ENCODE measurements at regions not wholly inside any gene's neighbourhood (a gene's known extent, or its start where the extent isn't known, plus 50 kb on each side); places are given as distances from the start of the nearest gene placed in this dataset.

GRCh38 chr13:106810069-106810468, 242.1 kb upstream of the ARGLU1 start:
- TF ChIP-seq CTCF (IDR thresholded peaks at IDR 0.05; ENCODE audit: insufficient read depth, low read length, poor library complexity, severe bottlenecking): no peak
- H3K4me3 ChIP-seq (replicated peaks; ENCODE audit: low read depth, low read length): no peak overlapping the region

GRCh38 chr13:106804991-106805390, 237.1 kb upstream of the ARGLU1 start:
- H3K27me3 ChIP-seq (replicated peaks; ENCODE audit: control insufficient read depth, insufficient read depth, low read length): no peaks in the 10 kb centered on the region
- no peaks in the 10 kb centered on the region for H3K36me3 ChIP-seq (ENCODE audit: control insufficient read depth, insufficient read depth, low read length)
- no peak overlapping the region for H3K4me3 ChIP-seq (replicated peaks; ENCODE audit: low read depth, low read length)
- no peak for TF ChIP-seq CTCF (IDR thresholded peaks at IDR 0.05; ENCODE audit: insufficient read depth, low read length, poor library complexity, severe bottlenecking)
- no peak for DNase-seq (ENCODE audit: extremely low read depth, insufficient read length)

More at GRCh38 chr13:106810069-106810468, 242.1 kb upstream of the ARGLU1 start:
- no peaks in the 10 kb centered on the region for H3K27me3 ChIP-seq (replicated peaks; ENCODE audit: control insufficient read depth, insufficient read depth, low read length)
- no peak for DNase-seq (ENCODE audit: extremely low read depth, insufficient read length)
- H3K36me3 ChIP-seq (ENCODE audit: control insufficient read depth, insufficient read depth, low read length): no peaks in the 10 kb centered on the region

GRCh38 chr13:106802917-106803316, 235.0 kb upstream of the ARGLU1 start:
- DNase-seq (ENCODE audit: extremely low read depth, insufficient read length): no peak
- Histone ChIP-seq H3K4me3 (replicated peaks; ENCODE audit: low read depth, low read length) (no peak overlapping the region), H3K36me3 (ENCODE audit: control insufficient read depth, insufficient read depth, low read length) (no peaks in the 10 kb centered on the region), H3K27me3 (replicated peaks; ENCODE audit: control insufficient read depth, insufficient read depth, low read length) (no peaks in the 10 kb centered on the region)
- no peak for TF ChIP-seq CTCF (IDR thresholded peaks at IDR 0.05; ENCODE audit: insufficient read depth, low read length, poor library complexity, severe bottlenecking)

- no peak for TF ChIP-seq CTCF (IDR thresholded peaks at IDR 0.05; ENCODE audit: insufficient read depth, low read length, poor library complexity, severe bottlenecking)
- H3K27me3 ChIP-seq (replicated peaks; ENCODE audit: control insufficient read depth, insufficient read depth, low read length): no peaks in the 10 kb centered on the region
- no peak overlapping the region for H3K4me3 ChIP-seq (replicated peaks; ENCODE audit: low read depth, low read length)
- no peaks in the 10 kb centered on the region for H3K36me3 ChIP-seq (ENCODE audit: control insufficient read depth, insufficient read depth, low read length)
- DNase-seq (ENCODE audit: extremely low read depth, insufficient read length): no peak
These were observed 231.9 kb upstream of the ARGLU1 start for GRCh38 chr13:106799781-106800335.

GRCh38 chr13:106797081-106797640, 229.2 kb upstream of the ARGLU1 start:
- TF ChIP-seq CTCF (IDR thresholded peaks at IDR 0.05; ENCODE audit: insufficient read depth, low read length, poor library complexity, severe bottlenecking): no peak
- peak; percentile 6 for DNase-seq (ENCODE audit: extremely low read depth, insufficient read length)

More at GRCh38 chr13:106797081-106797640, 229.2 kb upstream of the ARGLU1 start:
- H3K27me3 ChIP-seq (replicated peaks; ENCODE audit: control insufficient read depth, insufficient read depth, low read length): no peaks in the 10 kb centered on the region
- no peak overlapping the region for H3K4me3 ChIP-seq (replicated peaks; ENCODE audit: low read depth, low read length)
- H3K36me3 ChIP-seq (ENCODE audit: control insufficient read depth, insufficient read depth, low read length): no peaks in the 10 kb centered on the region
